Esophagus muscularis mucosa (tissue), 4 donors: ENCODE measurements at regions not wholly inside any gene's neighbourhood (a gene's known extent, or its start where the extent isn't known, plus 50 kb on each side); places are given as distances from the start of the nearest gene placed in this dataset.

ENCODE experiments used
- DNase-seq: peaks from one replicate; pipeline ENCODE4 v3.0.0-alpha.2; 2017; ENCODE audit errors: extremely low spot score
- H3K27ac ChIP-seq, 4 donors: fragments of 200-600 bp; sonication (generic); replicated peaks in 1 of 4; 1 replicate in 3 of 4; 2 replicates in 1 of 4; pipeline ENCODE4 v1.5.1; 2016 to 2019; ENCODE audit warnings: mild to moderate bottlenecking in 1 of 4
- H3K27me3 ChIP-seq, 4 donors: fragments of 200-600 bp; sonication (generic); one replicate each; pipeline versions ENCODE4 v1.5.1 to v1.6.0; 2016 to 2019
- H3K36me3 ChIP-seq, 4 donors: fragments of 200-600 bp; sonication (generic); one replicate each; pipeline ENCODE4 v1.5.1; 2016 to 2019
- H3K4me1 ChIP-seq, 4 donors: fragments of 200-600 bp; sonication (generic); one replicate each; pipeline ENCODE4 v1.5.1; 2016 to 2019
- H3K4me3 ChIP-seq, 4 donors: fragments of 200-600 bp; sonication (generic); 1 replicate in 2 of 4; 2 replicates in 2 of 4; pipeline ENCODE4 v1.5.1; 2016 to 2019; ENCODE audit warnings: mild to moderate bottlenecking in 4 of 4, moderate library complexity in 1 of 4
- H3K9me3 ChIP-seq, 4 donors: fragments of 200-600 bp; sonication (generic); 1 replicate in 3 of 4; 2 replicates in 1 of 4; pipeline ENCODE4 v1.5.1; 2016 to 2019
- CTCF ChIP-seq, 3 experiments: fragments of 200-600 bp in 2 of 3; fragments of 450-650 bp in 1 of 3; sonication (generic) in 2 of 3; IDR thresholded peaks; one replicate each; pipeline ENCODE4 v1.5.1; 2017 to 2019; ENCODE audit warnings: antibody characterized with exemption in 3 of 3, mild to moderate bottlenecking in 2 of 3, moderate library complexity in 1 of 3
- EP300 ChIP-seq: sonication (generic); formaldehyde crosslinking; IDR thresholded peaks from one replicate; pipeline ENCODE4 v1.6.1; 2017; ENCODE audit warnings: antibody characterized with exemption
- POLR2A ChIP-seq: fragments of 450-650 bp; IDR thresholded peaks from one replicate; pipeline ENCODE4 v1.6.1; 2017; ENCODE audit warnings: antibody characterized with exemption, moderate library complexity, mild to moderate bottlenecking, low read depth
- POLR2AphosphoS5 ChIP-seq, 2 donors: sonication (generic); formaldehyde crosslinking; IDR thresholded peaks; one replicate each; pipeline ENCODE4 v1.6.1; 2017; ENCODE audit warnings: antibody characterized with exemption in 2 of 2
- WGBS: methylation state at CpG from one replicate; pipeline ENCODE4 v1.1.5; 2018; 5-methylcytosine and 5-hydroxymethylcytosine counted together
- intact Hi-C: fragments of 100-400 bp; cut with DNase I; formaldehyde crosslinking; loops from one replicate; pipeline ENCODE4 v1.15.1; 2023

GRCh38 chr3:153070511-153070868 lies 91.5 kb upstream of the RAP2B start:
- DNase-seq: no peak
- no peaks in the 10 kb centered on the region for H3K27me3 ChIP-seq
- intact Hi-C loops: no loop called here
- no peak overlapping the region for H3K4me3 ChIP-seq
- no peak overlapping the region for H3K27ac ChIP-seq
- no peaks in the 10 kb centered on the region for H3K36me3 ChIP-seq
- no peak for TF ChIP-seq POLR2A
- no peak for TF ChIP-seq POLR2AphosphoS5 (IDR thresholded peaks at IDR 0.05)
- no peak for TF ChIP-seq CTCF (IDR thresholded peaks at IDR 0.05)
- TF ChIP-seq EP300: no peak
- H3K4me1 ChIP-seq: no peaks in the 10 kb centered on the region
- WGBS: 81% methylated on average over 1 of the region's 1 CpG
- no peaks in the 10 kb centered on the region for H3K9me3 ChIP-seq

- Histone ChIP-seq H3K36me3 (no peaks in the 10 kb centered on the region), H3K27me3 (no peaks in the 10 kb centered on the region), H3K9me3 (no peaks in the 10 kb centered on the region), H3K27ac (no peak overlapping the region), H3K4me1 (no peaks in the 10 kb centered on the region), H3K4me3 (no peak overlapping the region)
- intact Hi-C loops: no loop called here
- 76% methylated on average over 2 of the region's 2 CpGs for WGBS
- TF ChIP-seq CTCF (IDR thresholded peaks at IDR 0.05) (no peak), POLR2AphosphoS5 (IDR thresholded peaks at IDR 0.05) (no peak), EP300 (no peak), POLR2A (no peak)
- no peak for DNase-seq
Observed at GRCh38 chr3:153072382-153072781, 89.6 kb upstream of the RAP2B start.

GRCh38 chr3:153072856-153073255 lies 89.2 kb upstream of the RAP2B start:
- 67% methylated on average over 5 of the region's 5 CpGs for WGBS
- H3K4me1 ChIP-seq: no peaks in the 10 kb centered on the region
- H3K36me3 ChIP-seq: no peaks in the 10 kb centered on the region
- no peaks in the 10 kb centered on the region for H3K9me3 ChIP-seq
- H3K4me3 ChIP-seq: no peak overlapping the region
- no peak overlapping the region for H3K27ac ChIP-seq
- H3K27me3 ChIP-seq: no peaks in the 10 kb centered on the region
- intact Hi-C loops: no loop called here
- TF ChIP-seq CTCF (IDR thresholded peaks at IDR 0.05) (no peak), POLR2AphosphoS5 (IDR thresholded peaks at IDR 0.05) (no peak), EP300 (no peak), POLR2A (no peak)
- no peak for DNase-seq

- Histone ChIP-seq H3K27me3 (no peaks in the 10 kb centered on the region), H3K9me3 (no peaks in the 10 kb centered on the region), H3K4me1 (no peaks in the 10 kb centered on the region), H3K4me3 (no peak overlapping the region), H3K27ac (no peak overlapping the region), H3K36me3 (no peaks in the 10 kb centered on the region)
- DNase-seq: no peak
- WGBS: 72% methylated on average over 5 of the region's 5 CpGs
- intact Hi-C loops: no loop called here
- no peak for TF ChIP-seq POLR2A
- TF ChIP-seq EP300: no peak
- TF ChIP-seq POLR2AphosphoS5 (IDR thresholded peaks at IDR 0.05): no peak
- TF ChIP-seq CTCF (IDR thresholded peaks at IDR 0.05): no peak
Observed at GRCh38 chr3:153073636-153074035, 88.4 kb upstream of the RAP2B start.

GRCh38 chr3:153078826-153079225 lies 83.2 kb upstream of the RAP2B start:
- H3K9me3 ChIP-seq: no peaks in the 10 kb centered on the region

More at GRCh38 chr3:153078826-153079225, 83.2 kb upstream of the RAP2B start:
- intact Hi-C loops: no loop called here
- H3K27ac ChIP-seq: no peak overlapping the region
- no peaks in the 10 kb centered on the region for H3K4me1 ChIP-seq
- no peaks in the 10 kb centered on the region for H3K36me3 ChIP-seq
- H3K27me3 ChIP-seq: no peaks in the 10 kb centered on the region
- TF ChIP-seq EP300: no peak
- no peak for DNase-seq
- WGBS: 95% methylated on average over 7 of the region's 7 CpGs
- no peak overlapping the region for H3K4me3 ChIP-seq
